ENCODE measurements at regions not wholly inside any gene's neighbourhood (a gene's known extent, or its start where the extent isn't known, plus 50 kb on each side); places are given as distances from the start of the nearest gene placed in this dataset.

- H4K20me1 ChIP-seq (ENCODE audit: low read depth, low read length): no peaks in the 10 kb centered on the region
- TF ChIP-seq EZH2phosphoT487 (conservative IDR thresholded peaks at IDR 0.05; ENCODE audit: low read length) (no peak), CTCF (IDR thresholded peaks at IDR 0.05; ENCODE audit: insufficient read depth, low read length, poor library complexity, severe bottlenecking) (no peak)
- no peaks in the 10 kb centered on the region for H3K27me3 ChIP-seq (ENCODE audit: low read length)
- H2AFZ ChIP-seq (ENCODE audit: low read depth, low read length, severe bottlenecking): no peak overlapping the region
- H3K9me2 ChIP-seq (replicated peaks; ENCODE audit: insufficient read depth, low read length): no peaks in the 10 kb centered on the region
- no peaks in the 10 kb centered on the region for H3K36me3 ChIP-seq (ENCODE audit: low read length)
- H3K27ac ChIP-seq (ENCODE audit: low read depth, low read length): no peak overlapping the region
- H3F3A ChIP-seq (ENCODE audit: insufficient read depth): no peaks in the 10 kb centered on the region
- no peak overlapping the region for H3K4me3 ChIP-seq (ENCODE audit: insufficient read depth, low read length, poor library complexity, severe bottlenecking)
- H3K4me2 ChIP-seq (ENCODE audit: low read depth, low read length, poor library complexity, severe bottlenecking): no peak overlapping the region
- no peaks in the 10 kb centered on the region for H3K79me2 ChIP-seq (ENCODE audit: insufficient read depth, low read length)
- no peak overlapping the region for H3K9ac ChIP-seq (ENCODE audit: low read length)
- no peaks in the 10 kb centered on the region for H3K9me3 ChIP-seq (ENCODE audit: insufficient read depth, low read length)
Measured at GRCh38 chr13:80249516-80250212, 91.3 kb downstream of the SPRY2 start.

GRCh38 chr13:80245162-80245733, 95.7 kb downstream of the SPRY2 start:
- Histone ChIP-seq H3K9me2 (replicated peaks; ENCODE audit: insufficient read depth, low read length) (no peaks in the 10 kb centered on the region), H3K9ac (ENCODE audit: low read length) (no peak overlapping the region), H3K79me2 (ENCODE audit: insufficient read depth, low read length) (no peaks in the 10 kb centered on the region), H4K20me1 (ENCODE audit: low read depth, low read length) (no peaks in the 10 kb centered on the region), H3K4me3 (ENCODE audit: insufficient read depth, low read length, poor library complexity, severe bottlenecking) (no peak overlapping the region), H2AFZ (ENCODE audit: low read depth, low read length, severe bottlenecking) (no peak overlapping the region), H3K36me3 (ENCODE audit: low read length) (no peaks in the 10 kb centered on the region), H3K4me2 (ENCODE audit: low read depth, low read length, poor library complexity, severe bottlenecking) (no peak overlapping the region), H3K27ac (ENCODE audit: low read depth, low read length) (no peak overlapping the region), H3F3A (ENCODE audit: insufficient read depth) (no peaks in the 10 kb centered on the region), H3K9me3 (ENCODE audit: insufficient read depth, low read length) (no peaks in the 10 kb centered on the region), H3K27me3 (ENCODE audit: low read length) (no peaks in the 10 kb centered on the region)
- TF ChIP-seq CTCF (IDR thresholded peaks at IDR 0.05; ENCODE audit: insufficient read depth, low read length, poor library complexity, severe bottlenecking) (no peak), EZH2phosphoT487 (conservative IDR thresholded peaks at IDR 0.05; ENCODE audit: low read length) (no peak)

GRCh38 chr13:80244574-80244973, 96.4 kb downstream of the SPRY2 start:
- no peak for TF ChIP-seq EZH2phosphoT487 (conservative IDR thresholded peaks at IDR 0.05; ENCODE audit: low read length)
- TF ChIP-seq CTCF (IDR thresholded peaks at IDR 0.05; ENCODE audit: insufficient read depth, low read length, poor library complexity, severe bottlenecking): no peak
- H3K4me2 ChIP-seq (ENCODE audit: low read depth, low read length, poor library complexity, severe bottlenecking): no peak overlapping the region
- H4K20me1 ChIP-seq (ENCODE audit: low read depth, low read length): no peaks in the 10 kb centered on the region
- no peaks in the 10 kb centered on the region for H3K9me2 ChIP-seq (replicated peaks; ENCODE audit: insufficient read depth, low read length)
- H3K27me3 ChIP-seq (ENCODE audit: low read length): no peaks in the 10 kb centered on the region
- H3K4me3 ChIP-seq (ENCODE audit: insufficient read depth, low read length, poor library complexity, severe bottlenecking): no peak overlapping the region
- H3K79me2 ChIP-seq (ENCODE audit: insufficient read depth, low read length): no peaks in the 10 kb centered on the region
- H3K27ac ChIP-seq (ENCODE audit: low read depth, low read length): no peak overlapping the region
- H3F3A ChIP-seq (ENCODE audit: insufficient read depth): no peaks in the 10 kb centered on the region
- H3K9ac ChIP-seq (ENCODE audit: low read length): no peak overlapping the region
- no peaks in the 10 kb centered on the region for H3K36me3 ChIP-seq (ENCODE audit: low read length)
- no peak overlapping the region for H2AFZ ChIP-seq (ENCODE audit: low read depth, low read length, severe bottlenecking)
- no peaks in the 10 kb centered on the region for H3K9me3 ChIP-seq (ENCODE audit: insufficient read depth, low read length)

Data from SU-DHL-6 (cell line).